ENCODE measurements at regions not wholly inside any gene's neighbourhood (a gene's known extent, or its start where the extent isn't known, plus 50 kb on each side); places are given as distances from the start of the nearest gene placed in this dataset.

DNA sequence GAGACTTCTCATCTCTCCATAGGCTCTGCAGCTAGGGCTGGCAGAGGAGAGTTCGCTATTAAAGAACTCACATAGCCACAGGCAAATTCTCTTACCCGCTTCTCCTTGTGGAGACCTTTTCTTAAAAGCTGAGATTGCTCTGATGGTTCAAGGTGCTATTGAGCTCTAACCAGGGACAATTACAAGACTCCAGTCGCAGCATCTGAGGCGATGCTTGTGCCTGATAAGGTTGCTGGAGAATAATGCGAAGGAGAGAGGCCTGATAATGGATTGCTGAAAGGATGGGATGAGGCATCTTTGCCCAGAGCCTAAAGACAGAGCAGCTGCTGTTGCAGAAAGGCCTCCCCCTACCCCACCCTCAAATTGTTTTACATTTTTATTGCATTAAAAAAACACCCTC lies 244.5 kb upstream of the SOX14 start:
- intact Hi-C loops (cut with DNase I; ENCODE audit: low total_unique reads) = no loop called here
- no peak for DNase-seq
- H3K4me3 ChIP-seq = no peak overlapping the region
- H3K9me3 ChIP-seq = no peaks in the 10 kb centered on the region
- no peaks in the 10 kb centered on the region for H3K4me1 ChIP-seq
- WGBS, 5 donors = 51 to 75% (median 70%) methylated on average over 5 of the region's 5 CpGs
- no peak overlapping the region for H3K27ac ChIP-seq
- H3K27me3 ChIP-seq (replicated peaks in 1 of 7) = no peaks in the 10 kb centered on the region
- TF ChIP-seq CTCF (IDR thresholded peaks at IDR 0.05 in 8 of 11, conservative IDR thresholded peaks at IDR 0.05 in 3 of 11) (no peak), POLR2A (IDR thresholded peaks at IDR 0.05) (no peak), POLR2AphosphoS5 (IDR thresholded peaks at IDR 0.05) (no peak)
- no peaks in the 10 kb centered on the region for H3K36me3 ChIP-seq

DNA sequence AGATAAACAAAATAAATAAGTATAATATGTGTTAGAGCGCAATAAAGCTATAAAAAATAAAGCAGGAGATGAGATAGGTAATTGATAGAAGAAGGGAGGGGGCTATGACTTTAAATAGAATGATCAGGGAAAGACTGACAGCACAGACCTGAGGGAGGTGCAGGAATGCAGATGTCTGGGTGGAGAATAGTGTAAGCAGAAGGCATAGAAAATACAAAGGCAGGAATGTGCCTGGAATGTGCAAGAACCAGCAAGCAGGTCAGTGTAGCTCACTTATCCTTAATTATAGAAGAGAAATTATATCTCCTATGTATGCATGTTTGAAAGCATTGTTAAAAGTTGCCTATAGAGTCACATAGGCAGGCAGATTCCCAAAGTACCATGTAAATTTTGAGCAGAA lies 239.4 kb upstream of the SOX14 start:
- intact Hi-C loops (cut with DNase I; ENCODE audit: low total_unique reads) = no loop called here
- 77 to 96% (median 90%) methylated on average over 1 of the region's 1 CpG for WGBS, 5 donors
- Histone ChIP-seq H3K27ac (no peak overlapping the region), H3K4me1 (no peaks in the 10 kb centered on the region), H3K36me3 (no peaks in the 10 kb centered on the region), H3K27me3 (replicated peaks in 1 of 7) (no peaks in the 10 kb centered on the region), H3K4me3 (no peak overlapping the region), H3K9me3 (no peaks in the 10 kb centered on the region)
- DNase-seq = no peak
- TF ChIP-seq POLR2AphosphoS5 (IDR thresholded peaks at IDR 0.05) = no peak
- no peak for TF ChIP-seq CTCF (IDR thresholded peaks at IDR 0.05 in 8 of 11, conservative IDR thresholded peaks at IDR 0.05 in 3 of 11)
- TF ChIP-seq POLR2A (IDR thresholded peaks at IDR 0.05) = no peak

GRCh38 chr3:137525471-137525870 lies 238.6 kb upstream of the SOX14 start:
- no peaks in the 10 kb centered on the region for H3K9me3 ChIP-seq
- no peak overlapping the region for H3K4me3 ChIP-seq
- no peaks in the 10 kb centered on the region for H3K36me3 ChIP-seq
- H3K27ac ChIP-seq = no peak overlapping the region
- TF ChIP-seq CTCF (IDR thresholded peaks at IDR 0.05 in 8 of 11, conservative IDR thresholded peaks at IDR 0.05 in 3 of 11) (no peak), POLR2A (IDR thresholded peaks at IDR 0.05) (no peak), POLR2AphosphoS5 (IDR thresholded peaks at IDR 0.05) (no peak)
- DNase-seq = no peak
- no peaks in the 10 kb centered on the region for H3K27me3 ChIP-seq (replicated peaks in 1 of 7)
- intact Hi-C loops (cut with DNase I; ENCODE audit: low total_unique reads) = no loop called here
- H3K4me1 ChIP-seq = no peaks in the 10 kb centered on the region

DNA sequence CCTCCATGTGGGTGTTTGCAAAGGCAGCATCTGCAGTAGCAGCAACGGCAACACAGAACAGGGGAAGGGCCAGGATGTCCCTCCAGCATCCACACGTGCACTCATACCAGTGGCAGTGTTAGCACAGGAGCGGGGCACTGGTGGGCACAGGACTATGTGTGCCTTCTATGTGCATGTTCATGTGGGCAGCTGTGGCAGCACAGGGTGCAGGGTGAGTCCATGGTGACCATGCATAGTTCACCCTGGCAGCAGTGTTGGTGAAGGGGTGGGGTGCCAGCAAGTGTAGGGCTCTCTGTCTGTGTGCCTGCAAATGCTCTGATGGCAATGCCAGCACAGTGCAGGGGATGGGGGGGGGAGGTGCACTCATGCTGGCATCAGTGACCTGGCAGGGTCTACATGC lies 222.1 kb upstream of the SOX14 start:
- Histone ChIP-seq H3K4me1 (no peaks in the 10 kb centered on the region), H3K27ac (no peak overlapping the region), H3K9me3 (peaks cover 0 to 69% (median 24%) of the 10 kb centered on the region in 8 donors), H3K4me3 (no peak overlapping the region), H3K27me3 (replicated peaks in 1 of 7) (no peaks in the 10 kb centered on the region), H3K36me3 (no peaks in the 10 kb centered on the region)
- TF ChIP-seq POLR2AphosphoS5 (IDR thresholded peaks at IDR 0.05) (no peak), CTCF (IDR thresholded peaks at IDR 0.05 in 8 of 11, conservative IDR thresholded peaks at IDR 0.05 in 3 of 11) (no peak), POLR2A (IDR thresholded peaks at IDR 0.05) (no peak)
- intact Hi-C loops (cut with DNase I; ENCODE audit: low total_unique reads) = no loop called here
- 86 to 95% (median 89%) methylated on average over 3 of the region's 3 CpGs for WGBS, 5 donors
- no peak for DNase-seq
